Esophagus (tissue), 2 donors: ENCODE measurements at regions not wholly inside any gene's neighbourhood (a gene's known extent, or its start where the extent isn't known, plus 50 kb on each side); places are given as distances from the start of the nearest gene placed in this dataset.

Experiments used
- H3K27ac ChIP-seq, 2 donors: one replicate each; pipeline ENCODE4 v1.5.1; 2013; ENCODE audit warnings: low read depth in 2 of 2, mild to moderate bottlenecking in 2 of 2, inconsistent platforms in 1 of 2, low read length in 1 of 2, moderate library complexity in 1 of 2
- H3K27me3 ChIP-seq, 2 donors: one replicate each; pipeline ENCODE4 v1.6.1; 2013; ENCODE audit warnings: low read length in 2 of 2, control low read depth in 1 of 2, mild to moderate bottlenecking in 1 of 2; ENCODE audit not compliant: insufficient read depth in 2 of 2, control insufficient read depth in 1 of 2
- H3K36me3 ChIP-seq, 2 donors: one replicate each; pipeline ENCODE4 v1.6.1; 2013; ENCODE audit warnings: low read length in 1 of 2; ENCODE audit not compliant: control insufficient read depth in 2 of 2, insufficient read depth in 2 of 2
- H3K4me1 ChIP-seq, 2 donors: one replicate each; pipeline ENCODE4 v1.6.1; 2013; ENCODE audit warnings: low read length in 1 of 2; ENCODE audit not compliant: control insufficient read depth in 2 of 2, insufficient read depth in 2 of 2
- H3K4me3 ChIP-seq, 2 donors: one replicate each; pipeline ENCODE4 v1.5.1; 2013; ENCODE audit warnings: low read length in 2 of 2, mild to moderate bottlenecking in 2 of 2, low read depth in 1 of 2, moderate library complexity in 1 of 2
- H3K9me3 ChIP-seq, 2 donors: one replicate each; pipeline ENCODE4 v1.6.1; 2013; ENCODE audit warnings: mild to moderate bottlenecking in 2 of 2, low read depth in 1 of 2, low read length in 1 of 2, moderate library complexity in 1 of 2; ENCODE audit not compliant: control insufficient read depth in 2 of 2, insufficient read depth in 1 of 2
- WGBS, 2 donors: extraction: QIAGEN DNeasy Blood & Tissue Kit; methylation state at CpG; one replicate each; pipeline ENCODE4 v1.1.7; 2013; 5-methylcytosine and 5-hydroxymethylcytosine counted together
- donor health status: healthy with polysubstance abuse.
- donor health status: Bipolar disorder and iron deficiency.

GRCh38 chr13:74202129-74202813 lies 68.1 kb upstream of the KLF12 start:
- H3K9me3 ChIP-seq: peaks cover 0 to 2% of the 10 kb centered on the region in 2 donors
- no peaks in the 10 kb centered on the region for H3K36me3 ChIP-seq
- WGBS, 2 donors: 65 to 78% methylated on average over 1 of the region's 1 CpG
- H3K4me1 ChIP-seq: no peaks in the 10 kb centered on the region
- H3K4me3 ChIP-seq: no peak overlapping the region
- H3K27ac ChIP-seq: no peak overlapping the region
- H3K27me3 ChIP-seq: no peaks in the 10 kb centered on the region

DNA sequence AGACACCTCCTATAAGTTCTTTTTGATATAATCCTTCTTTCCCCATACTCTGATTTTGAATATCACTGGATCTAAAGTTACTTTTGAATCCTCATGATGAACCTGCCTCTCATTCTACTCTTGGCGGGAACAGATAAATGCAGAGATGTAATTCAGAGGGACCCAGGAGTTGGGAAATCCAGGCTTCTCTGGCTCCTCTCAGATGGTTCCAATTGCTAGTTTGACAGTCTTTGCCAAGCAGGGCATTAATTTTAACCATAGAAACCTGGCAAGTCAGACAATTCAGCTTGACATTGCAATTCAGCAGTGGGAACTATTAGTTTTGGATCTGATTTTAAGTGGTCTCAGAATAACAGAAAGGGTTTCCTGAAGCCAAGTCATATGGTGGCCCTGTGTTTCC lies 67.3 kb upstream of the KLF12 start:
- H3K27me3 ChIP-seq: no peaks in the 10 kb centered on the region
- H3K27ac ChIP-seq: no peak overlapping the region
- H3K9me3 ChIP-seq: peaks cover 0 to 2% of the 10 kb centered on the region in 2 donors
- no peaks in the 10 kb centered on the region for H3K36me3 ChIP-seq
- WGBS, 2 donors: 95% methylated on average over 1 of the region's 1 CpG
- H3K4me1 ChIP-seq: no peaks in the 10 kb centered on the region
- H3K4me3 ChIP-seq: no peak overlapping the region

DNA sequence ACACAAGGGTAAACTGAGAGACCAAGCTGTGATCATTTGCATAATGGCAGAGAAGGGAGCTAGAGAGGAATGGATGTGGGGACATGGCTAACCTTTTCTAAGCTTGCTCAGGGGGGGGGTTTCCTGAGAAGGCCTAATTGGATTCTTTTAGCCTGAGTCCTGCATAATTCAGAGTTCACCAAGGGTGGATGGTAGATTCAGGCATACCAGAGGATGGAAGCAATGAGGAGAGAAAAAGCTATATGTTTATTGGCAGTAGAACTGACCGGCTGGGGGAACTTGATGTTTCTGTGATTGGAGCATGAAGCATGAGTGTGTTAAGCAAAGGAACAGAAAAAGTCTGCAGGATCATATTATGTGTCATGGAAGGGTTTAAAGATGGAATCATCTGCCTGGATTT lies 65.9 kb upstream of the KLF12 start:
- Histone ChIP-seq H3K27me3 (no peaks in the 10 kb centered on the region), H3K4me3 (no peak overlapping the region), H3K27ac (no peak overlapping the region), H3K9me3 (peaks cover 0 to 2% of the 10 kb centered on the region in 2 donors), H3K36me3 (no peaks in the 10 kb centered on the region), H3K4me1 (no peaks in the 10 kb centered on the region)
- WGBS, 2 donors: 97% methylated on average over 1 of the region's 1 CpG

DNA sequence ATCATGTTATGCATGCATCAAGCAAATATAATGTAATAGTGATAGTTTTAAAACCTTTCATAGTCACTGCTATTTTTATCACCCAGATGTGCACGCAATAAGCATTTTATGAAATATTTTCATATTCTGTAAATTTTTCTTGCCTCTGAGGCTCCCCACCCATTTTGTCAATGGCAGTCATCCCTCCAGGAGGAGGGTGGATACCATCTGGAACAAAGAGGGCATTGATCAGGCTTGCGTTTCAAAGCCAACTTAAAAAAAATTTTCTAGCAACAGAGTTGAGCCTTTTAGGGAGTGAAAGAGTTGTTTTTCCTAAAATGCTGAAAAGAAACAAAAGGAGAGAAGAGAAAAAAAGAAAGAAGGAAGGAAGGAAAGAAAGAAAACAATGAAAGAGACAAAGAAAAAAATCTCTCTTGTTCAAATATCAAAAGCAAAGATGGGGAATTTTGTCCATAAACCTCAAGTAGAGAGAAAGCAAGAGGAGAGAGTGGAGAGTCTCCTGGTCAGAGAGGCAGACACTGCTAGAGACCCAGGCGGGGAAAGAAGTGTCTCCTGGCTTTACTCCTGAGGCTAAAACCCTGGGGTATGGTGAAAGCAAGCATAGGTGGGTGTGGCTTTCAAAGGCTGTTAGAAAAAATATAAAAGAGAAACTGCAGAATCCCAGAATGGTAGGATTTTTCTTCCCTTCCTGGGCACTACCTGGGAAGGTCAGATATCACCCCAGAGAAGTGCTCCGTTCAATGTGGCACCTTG lies 63.6 kb upstream of the KLF12 start:
- 70 to 71% methylated on average over 4 of the region's 4 CpGs for WGBS, 2 donors

GRCh38 chr13:74194846-74195245 lies 60.6 kb upstream of the KLF12 start:
- Histone ChIP-seq H3K36me3 (no peaks in the 10 kb centered on the region), H3K9me3 (peaks cover 0 to 2% of the 10 kb centered on the region in 2 donors), H3K27ac (no peak overlapping the region), H3K27me3 (no peaks in the 10 kb centered on the region), H3K4me1 (no peaks in the 10 kb centered on the region), H3K4me3 (no peak overlapping the region)
- WGBS, 2 donors: 77 to 78% methylated on average over 2 of the region's 2 CpGs

More for the DNA sequence above, 63.6 kb upstream of the KLF12 start:
- Histone ChIP-seq H3K27ac (no peak overlapping the region), H3K4me3 (no peak overlapping the region), H3K9me3 (peaks cover 0 to 2% of the 10 kb centered on the region in 2 donors), H3K36me3 (no peaks in the 10 kb centered on the region), H3K4me1 (no peaks in the 10 kb centered on the region), H3K27me3 (no peaks in the 10 kb centered on the region)

DNA sequence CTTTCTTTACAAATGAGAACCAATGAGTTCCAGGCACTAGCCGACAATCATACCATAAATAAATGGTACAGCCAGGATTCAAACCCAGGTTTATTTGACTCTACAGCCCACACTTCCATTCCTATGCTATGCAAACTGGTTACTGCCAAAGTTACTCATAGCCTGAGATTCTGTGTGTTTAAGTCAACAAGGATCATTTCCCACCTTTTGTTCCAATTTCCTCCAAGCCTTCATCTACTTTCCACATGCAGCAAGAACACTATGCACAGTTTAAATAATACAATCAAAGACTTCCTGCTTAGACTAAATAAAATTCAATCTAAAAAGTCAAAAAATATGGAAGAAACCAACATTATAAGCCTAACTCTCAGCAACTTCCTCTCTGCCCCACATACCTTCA lies 59.2 kb upstream of the KLF12 start:
- WGBS, 2 donors: 87 to 88% methylated on average over 1 of the region's 1 CpG
- Histone ChIP-seq H3K9me3 (no peaks in the 10 kb centered on the region), H3K27me3 (no peaks in the 10 kb centered on the region), H3K36me3 (no peaks in the 10 kb centered on the region), H3K4me3 (no peak overlapping the region), H3K27ac (no peak overlapping the region), H3K4me1 (no peaks in the 10 kb centered on the region)

- WGBS, 2 donors: 66 to 70% methylated on average over 3 of the region's 3 CpGs
- Histone ChIP-seq H3K4me3 (no peak overlapping the region), H3K4me1 (no peaks in the 10 kb centered on the region), H3K9me3 (no peaks in the 10 kb centered on the region), H3K27ac (no peak overlapping the region), H3K36me3 (no peaks in the 10 kb centered on the region), H3K27me3 (no peaks in the 10 kb centered on the region)
Measured at GRCh38 chr13:74191410-74191809, 57.2 kb upstream of the KLF12 start.

DNA sequence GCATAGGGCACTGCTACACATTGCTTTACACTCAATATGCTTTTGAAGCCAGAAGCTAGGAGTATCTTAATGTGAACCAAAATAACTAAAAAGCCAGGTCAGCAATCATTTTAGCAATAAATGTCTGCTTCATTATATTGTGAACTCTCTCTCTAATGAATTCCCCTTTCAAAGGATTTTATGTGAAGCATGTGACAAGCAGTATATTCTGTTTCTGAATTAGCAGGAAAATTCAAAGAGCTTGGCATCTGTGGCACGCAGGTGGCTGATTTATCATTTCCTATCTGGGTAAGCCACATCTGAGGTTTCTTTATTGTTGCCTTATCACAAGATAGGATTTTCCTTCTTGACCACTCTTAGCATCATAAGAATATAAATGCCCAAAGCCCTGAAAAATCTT lies 56.8 kb upstream of the KLF12 start:
- H3K4me1 ChIP-seq: no peaks in the 10 kb centered on the region
- no peak overlapping the region for H3K4me3 ChIP-seq
- H3K9me3 ChIP-seq: no peaks in the 10 kb centered on the region
- WGBS, 2 donors: 35 to 41% methylated on average over 1 of the region's 1 CpG
- no peaks in the 10 kb centered on the region for H3K27me3 ChIP-seq
- H3K36me3 ChIP-seq: no peaks in the 10 kb centered on the region
- H3K27ac ChIP-seq: no peak overlapping the region

- no peak overlapping the region for H3K4me3 ChIP-seq
- no peaks in the 10 kb centered on the region for H3K36me3 ChIP-seq
- H3K4me1 ChIP-seq: no peaks in the 10 kb centered on the region
- no peak overlapping the region for H3K27ac ChIP-seq
- H3K27me3 ChIP-seq: no peaks in the 10 kb centered on the region
- H3K9me3 ChIP-seq: no peaks in the 10 kb centered on the region
- WGBS, 2 donors: 64 to 71% methylated on average over 2 of the region's 2 CpGs
Measured at GRCh38 chr13:74187564-74187963, 53.4 kb upstream of the KLF12 start.

DNA sequence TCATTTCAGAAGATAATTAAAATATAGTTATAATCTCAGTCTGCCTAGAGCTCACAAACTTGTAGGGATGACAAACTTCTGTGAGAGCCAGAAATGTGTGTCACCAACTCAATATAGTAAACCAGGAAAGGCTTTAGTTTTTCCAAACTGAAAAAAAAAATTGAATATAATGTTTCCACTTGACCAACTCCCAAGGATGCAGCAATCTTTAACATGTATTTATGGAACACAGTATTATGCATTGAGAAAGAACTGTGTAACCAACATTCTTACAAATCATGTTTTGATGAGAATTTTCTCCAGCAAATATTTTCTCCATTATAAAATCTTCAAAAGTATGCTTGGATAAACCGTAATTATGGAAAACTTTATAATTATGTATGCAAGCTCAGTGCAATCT lies 50.1 kb upstream of the KLF12 start:
- H3K4me3 ChIP-seq: no peak overlapping the region
- no peaks in the 10 kb centered on the region for H3K9me3 ChIP-seq
- H3K27ac ChIP-seq: no peak overlapping the region
- H3K27me3 ChIP-seq: no peaks in the 10 kb centered on the region
- 75 to 87% methylated on average over 1 of the region's 1 CpG for WGBS, 2 donors
- H3K36me3 ChIP-seq: no peaks in the 10 kb centered on the region
- H3K4me1 ChIP-seq: no peaks in the 10 kb centered on the region
